ENCODE measurements at regions not wholly inside any gene's neighbourhood (a gene's known extent, or its start where the extent isn't known, plus 50 kb on each side); places are given as distances from the start of the nearest gene placed in this dataset.

DNA sequence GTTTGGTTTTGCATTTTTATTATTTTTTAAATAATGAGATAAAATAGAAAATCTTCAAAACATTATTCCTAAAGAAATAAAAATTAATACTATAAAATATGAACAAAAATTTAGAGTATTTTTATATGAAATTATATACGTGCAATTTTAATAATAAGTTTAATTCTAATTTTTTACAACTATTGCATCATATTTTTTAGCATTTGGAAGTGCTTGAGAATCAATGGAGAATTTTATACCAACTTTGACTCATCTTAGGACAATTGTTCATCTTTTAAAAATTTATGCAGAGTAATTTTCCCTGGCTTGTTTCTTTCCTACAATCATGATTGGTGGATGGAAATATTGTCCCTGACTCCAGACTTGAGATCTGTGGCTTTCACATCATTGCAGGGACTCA lies 362.5 kb downstream of the MRPL39 start:
- TF ChIP-seq MYC (IDR thresholded peaks at IDR 0.05; ENCODE audit: low read depth, low read length) (no peak), GATA2 (IDR thresholded peaks at IDR 0.05; ENCODE audit: insufficient read depth, insufficient read length, low read depth, low read length) (no peak), FOS (IDR thresholded peaks at IDR 0.05; ENCODE audit: borderline replicate concordance, insufficient read depth, low read length) (no peak), POLR2A (IDR thresholded peaks at IDR 0.05; ENCODE audit: low read depth, low read length) (no peak), EZH2 (IDR thresholded peaks at IDR 0.05; ENCODE audit: borderline replicate concordance, low read depth, low read length, severe bottlenecking) (no peak), JUN (IDR thresholded peaks at IDR 0.05; ENCODE audit: borderline replicate concordance, insufficient read depth, insufficient read length, low read depth) (no peak), POLR2AphosphoS5 (IDR thresholded peaks at IDR 0.05; ENCODE audit: insufficient read depth, low read depth, low read length) (no peak)
- TF ChIP-seq, protein P1, sequence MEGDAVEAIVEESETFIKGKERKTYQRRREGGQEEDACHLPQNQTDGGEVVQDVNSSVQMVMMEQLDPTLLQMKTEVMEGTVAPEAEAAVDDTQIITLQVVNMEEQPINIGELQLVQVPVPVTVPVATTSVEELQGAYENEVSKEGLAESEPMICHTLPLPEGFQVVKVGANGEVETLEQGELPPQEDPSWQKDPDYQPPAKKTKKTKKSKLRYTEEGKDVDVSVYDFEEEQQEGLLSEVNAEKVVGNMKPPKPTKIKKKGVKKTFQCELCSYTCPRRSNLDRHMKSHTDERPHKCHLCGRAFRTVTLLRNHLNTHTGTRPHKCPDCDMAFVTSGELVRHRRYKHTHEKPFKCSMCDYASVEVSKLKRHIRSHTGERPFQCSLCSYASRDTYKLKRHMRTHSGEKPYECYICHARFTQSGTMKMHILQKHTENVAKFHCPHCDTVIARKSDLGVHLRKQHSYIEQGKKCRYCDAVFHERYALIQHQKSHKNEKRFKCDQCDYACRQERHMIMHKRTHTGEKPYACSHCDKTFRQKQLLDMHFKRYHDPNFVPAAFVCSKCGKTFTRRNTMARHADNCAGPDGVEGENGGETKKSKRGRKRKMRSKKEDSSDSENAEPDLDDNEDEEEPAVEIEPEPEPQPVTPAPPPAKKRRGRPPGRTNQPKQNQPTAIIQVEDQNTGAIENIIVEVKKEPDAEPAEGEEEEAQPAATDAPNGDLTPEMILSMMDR (IDR thresholded peaks at IDR 0.05; ENCODE audit: extremely low read depth in 1 of 2, insufficient read depth in 1 of 2, low read depth in 1 of 2, low read length in 2 of 2) = no peak
- TF ChIP-seq, protein P2, sequence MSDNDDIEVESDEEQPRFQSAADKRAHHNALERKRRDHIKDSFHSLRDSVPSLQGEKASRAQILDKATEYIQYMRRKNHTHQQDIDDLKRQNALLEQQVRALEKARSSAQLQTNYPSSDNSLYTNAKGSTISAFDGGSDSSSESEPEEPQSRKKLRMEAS (IDR thresholded peaks at IDR 0.05; ENCODE audit: insufficient read depth, insufficient read length) = no peak
- no TSS peak for BruUV-seq (replicated peaks)
- FAIRE-seq = no peak

More for the DNA sequence above, 362.5 kb downstream of the MRPL39 start:
- no peak overlapping the region for H2AFZ ChIP-seq (ENCODE audit: low read depth, low read length)
- H3K9ac ChIP-seq (replicated peaks; ENCODE audit: extremely low read depth, insufficient read depth, low read length) = no peak overlapping the region
- H3K27ac ChIP-seq (ENCODE audit: insufficient read depth, low read depth, low read length) = no peak overlapping the region
- DNase-seq (ENCODE audit: low read depth, low spot score) = no peak
- intact Hi-C loops (cut with micrococcal nuclease) = no loop called here
- H4K20me1 ChIP-seq (replicated peaks; ENCODE audit: control insufficient read depth, extremely low read depth, insufficient read depth, low read length) = no peaks in the 10 kb centered on the region
- H3K9me1 ChIP-seq (replicated peaks; ENCODE audit: control insufficient read depth, extremely low read depth, insufficient read depth, low read length) = no peaks in the 10 kb centered on the region
- no peaks in the 10 kb centered on the region for H3K79me2 ChIP-seq (ENCODE audit: control insufficient read depth, insufficient read depth, low read length)
- no peak overlapping the region for H3K4me3 ChIP-seq (replicated peaks in 1 of 3; ENCODE audit: insufficient read depth in 1 of 3, low read depth in 1 of 3, low read length in 3 of 3)
- H3K36me3 ChIP-seq (ENCODE audit: control insufficient read depth in 2 of 2, extremely low read depth in 1 of 2, insufficient read depth in 2 of 2, low read length in 2 of 2) = no peaks in the 10 kb centered on the region
- dilution Hi-C loops (cut with MboI; ENCODE audit: extremely low pct_ligation_motif_present, low sequenced_read_pairs) = no loop called here
- H3K4me1 ChIP-seq (ENCODE audit: control insufficient read depth, extremely low read depth, insufficient read depth, low read length) = no peaks in the 10 kb centered on the region
- H3K4me2 ChIP-seq (ENCODE audit: insufficient read depth, low read length) = no peak overlapping the region
- no peaks in the 10 kb centered on the region for H3K27me3 ChIP-seq (ENCODE audit: control insufficient read depth in 2 of 2, insufficient read depth in 2 of 2, low read length in 2 of 2)
- ChIA-PET POLR2A (no interaction called here), CTCF (no interaction called here)
- no peaks in the 10 kb centered on the region for H3K9me3 ChIP-seq (replicated peaks; ENCODE audit: control insufficient read depth, insufficient read depth, low read length)

Data from endothelial cell of umbilical vein (primary cell).